Osteoblast (primary cell): ENCODE measurements at regions not wholly inside any gene's neighbourhood (a gene's known extent, or its start where the extent isn't known, plus 50 kb on each side); places are given as distances from the start of the nearest gene placed in this dataset.

ENCODE experiments used
- DNase-seq: peaks from one replicate; pipeline ENCODE4 v3.0.0; 2011; ENCODE audit warnings: low spot score, mixed read lengths; ENCODE audit not compliant: insufficient read length; ENCODE audit errors: missing footprints
- H2AFZ ChIP-seq: 2 replicates; pipeline ENCODE4 v1.6.0; 2011; ENCODE audit warnings: mild to moderate bottlenecking, low read length
- H3K27ac ChIP-seq: 2 replicates; pipeline ENCODE4 v1.5.1; 2011; ENCODE audit warnings: mild to moderate bottlenecking, low read depth, low read length, moderate library complexity
- H3K27me3 ChIP-seq: 2 replicates; pipeline ENCODE4 v1.6.0; 2012; ENCODE audit warnings: mild to moderate bottlenecking, control low read depth, inconsistent platforms, low read length, moderate library complexity; ENCODE audit not compliant: insufficient read depth
- H3K36me3 ChIP-seq: 2 replicates; pipeline ENCODE4 v1.5.1; 2011; ENCODE audit warnings: mild to moderate bottlenecking, low read length, control low read depth, moderate library complexity; ENCODE audit not compliant: insufficient read depth
- H3K4me1 ChIP-seq: 2 replicates; pipeline ENCODE4 v1.5.1; 2011; ENCODE audit warnings: mild to moderate bottlenecking, low read length, control low read depth, moderate library complexity; ENCODE audit not compliant: insufficient read depth
- H3K4me2 ChIP-seq: 2 replicates; pipeline ENCODE4 v1.6.0; 2011; ENCODE audit warnings: mild to moderate bottlenecking, low read length; ENCODE audit not compliant: insufficient read depth
- H3K4me3 ChIP-seq: fragments of 200-600 bp; sonication (generic); 3 replicates; pipeline ENCODE4 v1.5.1; 2012; ENCODE audit warnings: mild to moderate bottlenecking, low read length, inconsistent platforms; ENCODE audit not compliant: insufficient read depth
- H3K79me2 ChIP-seq: 2 replicates; pipeline ENCODE4 v1.6.0; 2012; ENCODE audit warnings: mild to moderate bottlenecking, low read length, control low read depth, inconsistent platforms; ENCODE audit not compliant: insufficient read depth
- H3K9me3 ChIP-seq: 2 replicates; pipeline ENCODE4 v1.5.1; 2011; ENCODE audit warnings: low read depth, low read length, control low read depth
- H4K20me1 ChIP-seq: 2 replicates; pipeline ENCODE4 v1.6.0; 2012; ENCODE audit warnings: mild to moderate bottlenecking, low read length, control low read depth; ENCODE audit not compliant: insufficient read depth
- TF ChIP-seq, protein P1 (sequence below): IDR thresholded peaks from 2 replicates; pipeline ENCODE4 v1.5.1; 2011; ENCODE audit warnings: mild to moderate bottlenecking, low read depth, low read length, moderate library complexity; ENCODE audit errors: extremely low read depth

DNA sequence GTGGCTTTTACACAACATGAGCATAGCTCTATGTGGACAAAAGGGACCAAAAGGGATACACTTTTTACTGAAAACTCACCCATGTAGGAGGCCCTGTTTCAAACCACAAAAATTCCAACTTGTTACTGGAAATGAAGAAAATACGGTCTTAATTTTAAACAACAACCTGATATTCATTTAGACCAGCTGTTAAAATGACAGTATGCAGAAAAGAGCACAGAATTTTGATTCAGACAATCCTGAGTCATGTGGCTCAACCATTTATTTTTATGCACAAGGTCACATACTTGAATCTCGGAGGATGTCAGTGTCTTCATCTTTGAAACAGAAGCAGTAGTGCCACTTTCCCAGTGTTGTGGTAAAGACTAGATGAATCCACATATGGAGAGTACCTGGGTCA, 426.5 kb upstream of the NFE2L3 start:
- Histone ChIP-seq H4K20me1 (no peaks in the 10 kb centered on the region), H3K27ac (no peak overlapping the region), H3K4me2 (no peak overlapping the region), H3K4me1 (no peaks in the 10 kb centered on the region), H3K9me3 (no peaks in the 10 kb centered on the region), H3K79me2 (no peaks in the 10 kb centered on the region), H3K36me3 (no peaks in the 10 kb centered on the region), H3K27me3 (no peaks in the 10 kb centered on the region), H3K4me3 (no peak overlapping the region), H2AFZ (no peak overlapping the region)
- TF ChIP-seq, protein P1, sequence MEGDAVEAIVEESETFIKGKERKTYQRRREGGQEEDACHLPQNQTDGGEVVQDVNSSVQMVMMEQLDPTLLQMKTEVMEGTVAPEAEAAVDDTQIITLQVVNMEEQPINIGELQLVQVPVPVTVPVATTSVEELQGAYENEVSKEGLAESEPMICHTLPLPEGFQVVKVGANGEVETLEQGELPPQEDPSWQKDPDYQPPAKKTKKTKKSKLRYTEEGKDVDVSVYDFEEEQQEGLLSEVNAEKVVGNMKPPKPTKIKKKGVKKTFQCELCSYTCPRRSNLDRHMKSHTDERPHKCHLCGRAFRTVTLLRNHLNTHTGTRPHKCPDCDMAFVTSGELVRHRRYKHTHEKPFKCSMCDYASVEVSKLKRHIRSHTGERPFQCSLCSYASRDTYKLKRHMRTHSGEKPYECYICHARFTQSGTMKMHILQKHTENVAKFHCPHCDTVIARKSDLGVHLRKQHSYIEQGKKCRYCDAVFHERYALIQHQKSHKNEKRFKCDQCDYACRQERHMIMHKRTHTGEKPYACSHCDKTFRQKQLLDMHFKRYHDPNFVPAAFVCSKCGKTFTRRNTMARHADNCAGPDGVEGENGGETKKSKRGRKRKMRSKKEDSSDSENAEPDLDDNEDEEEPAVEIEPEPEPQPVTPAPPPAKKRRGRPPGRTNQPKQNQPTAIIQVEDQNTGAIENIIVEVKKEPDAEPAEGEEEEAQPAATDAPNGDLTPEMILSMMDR: no peak
- no peak for DNase-seq

DNA sequence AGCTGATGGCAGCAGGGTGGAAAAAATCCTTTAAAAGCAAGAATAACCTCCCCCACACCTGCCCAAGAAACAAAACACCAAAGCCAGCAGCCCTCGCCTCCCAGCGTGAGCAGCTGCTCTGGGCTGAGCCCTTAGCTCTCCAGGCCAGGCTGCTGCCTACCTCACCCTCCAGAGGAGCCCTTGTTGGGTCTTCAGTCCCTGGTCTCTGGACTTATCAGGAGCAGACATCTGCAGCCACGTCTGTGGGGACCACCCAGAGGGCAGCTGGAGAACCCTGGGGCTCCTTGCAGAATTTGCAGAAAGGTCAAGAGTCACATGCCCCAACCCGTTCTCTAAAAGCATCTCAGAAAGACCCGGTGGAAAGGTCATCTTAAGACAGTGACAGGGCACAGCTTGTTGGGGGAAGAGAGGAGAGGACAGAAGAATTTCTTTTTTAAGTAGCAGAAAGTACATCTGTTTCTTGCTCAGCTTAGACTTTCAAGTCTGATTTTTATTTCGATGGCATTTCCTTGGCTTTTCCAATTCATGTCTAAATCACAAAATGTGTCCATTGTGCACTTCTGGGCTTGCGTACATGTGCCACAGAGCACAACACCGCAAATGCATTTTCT, 425.7 kb upstream of the NFE2L3 start:
- Histone ChIP-seq H3K4me1 (no peaks in the 10 kb centered on the region), H3K9me3 (no peaks in the 10 kb centered on the region), H3K79me2 (no peaks in the 10 kb centered on the region), H4K20me1 (no peaks in the 10 kb centered on the region), H3K27ac (no peak overlapping the region), H2AFZ (no peak overlapping the region), H3K4me2 (no peak overlapping the region), H3K4me3 (no peak overlapping the region), H3K27me3 (no peaks in the 10 kb centered on the region), H3K36me3 (no peaks in the 10 kb centered on the region)
- DNase-seq: no peak
- TF ChIP-seq, protein P1: no peak

- no peak overlapping the region for H3K4me2 ChIP-seq
- no peak overlapping the region for H2AFZ ChIP-seq
- TF ChIP-seq, protein P1: no peak
- no peaks in the 10 kb centered on the region for H3K36me3 ChIP-seq
- DNase-seq: no peak
- no peaks in the 10 kb centered on the region for H3K79me2 ChIP-seq
- no peak overlapping the region for H3K27ac ChIP-seq
- no peaks in the 10 kb centered on the region for H3K27me3 ChIP-seq
- H3K4me3 ChIP-seq: no peak overlapping the region
- no peaks in the 10 kb centered on the region for H3K9me3 ChIP-seq
- H4K20me1 ChIP-seq: no peaks in the 10 kb centered on the region
- no peaks in the 10 kb centered on the region for H3K4me1 ChIP-seq
Measured at GRCh38 chr7:25726781-25727311, 425.2 kb upstream of the NFE2L3 start.

- TF ChIP-seq, protein P1: no peak
- Histone ChIP-seq H3K4me2 (no peak overlapping the region), H2AFZ (no peak overlapping the region), H3K27me3 (no peaks in the 10 kb centered on the region), H3K79me2 (no peaks in the 10 kb centered on the region), H4K20me1 (no peaks in the 10 kb centered on the region), H3K4me1 (no peaks in the 10 kb centered on the region), H3K36me3 (no peaks in the 10 kb centered on the region), H3K27ac (no peak overlapping the region), H3K4me3 (no peak overlapping the region), H3K9me3 (no peaks in the 10 kb centered on the region)
- no peak for DNase-seq
Measured at GRCh38 chr7:25727446-25727845, 424.6 kb upstream of the NFE2L3 start.
